ENCODE measurements at regions not wholly inside any gene's neighbourhood (a gene's known extent, or its start where the extent isn't known, plus 50 kb on each side); places are given as distances from the start of the nearest gene placed in this dataset.

GRCh38 chr22:46068593-46069491, 81.5 kb upstream of the PPARA start:
- TF ChIP-seq CTCF (IDR thresholded peaks at IDR 0.05; ENCODE audit: low read depth, low read length, poor library complexity, severe bottlenecking) (no peak), EZH2phosphoT487 (IDR thresholded peaks at IDR 0.05; ENCODE audit: borderline replicate concordance, low read length) (no peak)
